GM18505 (cell line): ENCODE measurements at regions not wholly inside any gene's neighbourhood (a gene's known extent, or its start where the extent isn't known, plus 50 kb on each side); places are given as distances from the start of the nearest gene placed in this dataset.

ENCODE experiments used
- ATAC-seq: cut with Tn5 transposase; IDR thresholded peaks from one replicate; pipeline ENCODE4 v1.9.1; 2021; ENCODE audit not compliant: unreplicated experiment
- POLR2A ChIP-seq: IDR thresholded peaks from 4 replicates; pipeline ENCODE4 v1.6.1; 2011; ENCODE audit warnings: borderline replicate concordance; ENCODE audit not compliant: insufficient read depth, insufficient read length; ENCODE audit errors: extremely low read depth

- no peak for ATAC-seq
- TF ChIP-seq POLR2A, result no peak
These were observed 1144.6 kb upstream of the TMPRSS15 start for GRCh38 chr21:19547951-19548840.

DNA sequence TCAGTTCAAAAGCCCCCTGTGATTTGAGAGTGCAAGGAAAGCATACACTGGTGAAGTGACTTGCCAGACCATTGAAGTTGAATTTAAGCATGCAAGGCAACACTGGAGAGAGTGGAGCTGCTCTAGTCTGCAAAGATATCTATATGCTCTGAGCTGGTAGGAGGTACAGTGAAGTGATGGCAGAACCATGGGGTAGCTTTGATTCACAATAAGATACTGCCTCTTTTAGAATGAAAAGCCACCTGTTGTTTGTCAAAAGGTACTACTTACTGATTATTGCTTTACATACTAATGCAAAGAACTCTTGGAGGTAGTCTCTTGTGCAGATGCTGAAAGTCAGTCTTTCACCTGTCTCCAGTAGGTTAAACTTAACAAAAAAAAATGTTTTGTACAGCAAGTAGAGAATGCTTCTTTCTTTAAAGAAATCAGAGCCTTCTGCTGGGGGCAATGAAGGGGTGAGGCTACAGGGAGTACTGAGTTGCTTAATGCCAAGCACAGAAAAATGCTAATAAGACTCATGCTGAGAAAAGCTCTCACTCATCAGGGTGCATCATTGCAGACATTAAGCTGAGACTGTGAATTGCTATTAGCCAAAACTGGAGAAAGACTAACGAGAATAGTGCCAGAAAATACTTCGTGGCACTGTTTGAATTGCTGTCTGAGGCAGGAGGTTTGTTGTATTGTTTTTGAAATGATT, 1150.5 kb upstream of the TMPRSS15 start:
- no peak for ATAC-seq
- TF ChIP-seq POLR2A, result no peak

DNA sequence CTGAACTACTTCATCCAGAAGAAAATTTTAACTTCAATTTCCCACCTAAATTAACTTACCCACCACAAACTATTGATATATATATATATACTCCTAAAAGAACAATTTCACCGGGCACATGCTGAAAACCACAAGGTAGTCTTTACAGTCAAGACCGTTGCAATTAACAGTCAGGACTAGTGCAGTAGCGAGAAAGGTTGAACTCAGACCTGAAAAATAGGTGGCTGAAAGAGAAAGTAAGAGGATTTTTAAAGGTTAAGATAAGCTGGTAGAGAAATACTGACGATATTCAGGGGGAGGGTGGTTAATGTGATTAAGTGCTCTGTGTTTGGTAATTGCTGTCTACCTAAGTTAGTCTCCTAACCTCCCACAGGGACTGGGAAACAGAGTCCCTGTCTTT, 1153.5 kb upstream of the TMPRSS15 start:
- ATAC-seq, result no peak
- no peak for TF ChIP-seq POLR2A

DNA sequence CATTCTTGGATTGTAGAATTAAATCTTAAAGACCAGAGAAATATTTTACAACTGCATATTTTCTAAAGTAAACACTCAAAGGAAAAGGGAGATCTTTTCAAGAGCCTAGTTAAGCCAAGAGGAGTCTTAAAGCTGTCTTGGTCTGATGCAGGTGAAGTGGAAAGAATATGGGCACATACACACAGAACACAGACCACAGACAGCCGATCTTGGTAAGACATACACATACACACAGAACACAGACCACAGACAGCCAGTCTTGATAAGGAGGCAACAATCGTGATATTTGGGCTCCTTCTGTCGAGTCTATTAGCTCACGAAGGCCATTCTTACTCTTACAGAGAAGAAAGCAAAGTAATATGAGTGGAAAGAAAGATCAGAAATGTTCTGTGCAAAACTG, 1153.9 kb upstream of the TMPRSS15 start:
- TF ChIP-seq POLR2A, result no peak
- ATAC-seq, result no peak

DNA sequence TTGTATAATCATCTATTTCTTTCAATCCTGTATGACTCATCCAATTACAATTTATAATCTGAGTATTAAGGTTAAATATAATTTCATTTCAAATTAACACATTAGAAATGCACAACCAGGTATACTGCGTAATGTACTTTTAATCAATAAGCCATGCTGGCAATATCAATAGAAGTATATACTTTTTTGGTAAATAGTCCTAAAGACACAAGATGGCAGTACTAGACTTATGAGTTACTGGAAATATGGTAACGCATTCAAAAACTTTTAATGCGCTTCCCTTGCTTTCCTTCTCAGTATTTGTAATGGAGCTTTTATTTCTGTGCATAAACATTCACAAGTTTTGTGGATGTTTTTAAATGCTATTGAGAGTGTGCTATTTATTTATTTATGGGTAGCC, 1162.0 kb upstream of the TMPRSS15 start:
- no peak for ATAC-seq
- TF ChIP-seq POLR2A, result no peak

DNA sequence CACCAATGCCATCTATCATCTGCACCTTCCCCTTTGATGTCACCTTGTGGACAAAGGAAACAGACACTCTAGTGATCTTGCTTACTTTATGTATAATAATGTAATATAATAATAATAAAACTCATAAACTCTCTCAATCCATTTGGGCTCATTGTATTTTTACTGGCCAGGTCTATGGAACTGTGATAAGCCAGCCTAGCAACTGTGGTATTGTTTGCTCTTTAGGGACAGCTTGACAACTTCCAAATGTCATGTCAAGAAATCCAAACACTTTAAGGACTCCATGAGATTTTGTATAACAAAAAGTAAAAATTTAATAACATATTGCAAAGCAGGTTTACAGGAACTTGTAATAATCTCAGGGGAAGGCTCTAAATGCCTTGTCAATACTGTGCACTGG, 1163.4 kb upstream of the TMPRSS15 start:
- no peak for ATAC-seq

DNA sequence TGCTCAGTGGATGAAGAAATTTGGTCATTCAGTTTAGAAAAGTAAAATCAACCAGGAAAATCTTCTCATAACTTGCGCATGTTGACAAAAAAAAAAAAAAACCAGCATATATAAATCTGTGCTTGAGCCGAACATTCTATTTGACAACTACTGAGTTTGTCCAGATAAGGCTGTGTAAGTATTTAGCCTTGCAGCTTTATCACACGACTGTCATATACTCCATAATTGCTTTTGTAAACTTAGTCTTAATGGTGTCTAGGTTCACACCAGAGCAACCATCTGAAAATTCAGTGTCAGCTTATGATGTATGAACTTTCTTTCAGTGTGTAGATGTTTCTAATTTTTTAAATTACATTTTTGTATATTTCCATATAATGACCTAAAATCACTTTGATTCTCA, 1173.8 kb upstream of the TMPRSS15 start:
- no peak for ATAC-seq
- TF ChIP-seq POLR2A, result no peak

More for the DNA sequence above, 1163.4 kb upstream of the TMPRSS15 start:
- TF ChIP-seq POLR2A, result no peak

GRCh38 chr21:19590044-19590443, 1186.5 kb upstream of the TMPRSS15 start:
- TF ChIP-seq POLR2A, result no peak
- no peak for ATAC-seq

DNA sequence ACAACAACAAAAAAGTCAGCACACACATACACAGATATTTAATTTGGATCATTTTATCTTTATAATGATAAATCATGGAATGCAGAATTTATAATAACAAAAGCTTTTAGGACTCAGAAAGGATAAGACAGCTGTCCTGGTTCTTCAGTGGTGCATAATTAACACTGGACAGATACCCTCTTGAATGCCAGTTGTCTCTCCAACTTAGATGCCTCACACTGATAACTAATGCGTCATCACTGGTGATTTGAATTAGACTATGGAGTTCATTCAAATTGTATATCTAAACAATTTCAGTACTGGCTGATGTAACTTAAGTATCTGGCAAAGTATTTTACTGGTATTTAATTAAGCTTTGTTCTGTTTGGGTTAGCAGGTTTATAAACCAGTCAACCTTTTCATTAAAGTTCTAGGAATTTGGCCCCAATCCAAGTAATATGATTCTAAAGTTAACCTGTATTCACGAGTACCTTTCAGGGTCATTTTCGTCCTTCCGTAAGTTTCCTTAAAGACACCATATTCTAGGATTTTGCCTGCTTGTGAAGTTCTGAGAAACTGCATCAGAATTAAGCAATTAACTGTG, 1199.5 kb upstream of the TMPRSS15 start:
- no peak for ATAC-seq
- no peak for TF ChIP-seq POLR2A

GRCh38 chr21:19608101-19608621, 1204.6 kb upstream of the TMPRSS15 start:
- TF ChIP-seq POLR2A, result no peak
- no peak for ATAC-seq

- no peak for ATAC-seq
These were observed 1206.0 kb upstream of the TMPRSS15 start for GRCh38 chr21:19609611-19610010.

GRCh38 chr21:19621837-19622496, 1218.4 kb upstream of the TMPRSS15 start:
- ATAC-seq, result no peak
- TF ChIP-seq POLR2A, result no peak

More at GRCh38 chr21:19609611-19610010, 1206.0 kb upstream of the TMPRSS15 start:
- TF ChIP-seq POLR2A, result no peak

- no peak for TF ChIP-seq POLR2A
These were observed 1237.4 kb upstream of the TMPRSS15 start for GRCh38 chr21:19640964-19641363.

More at GRCh38 chr21:19640964-19641363, 1237.4 kb upstream of the TMPRSS15 start:
- ATAC-seq, result no peak
